GM23248 (cell line): ENCODE measurements at regions not wholly inside any gene's neighbourhood (a gene's known extent, or its start where the extent isn't known, plus 50 kb on each side); places are given as distances from the start of the nearest gene placed in this dataset.

ENCODE experiments used
- EZH2 ChIP-seq: fragments of 200-600 bp; sonication (generic); IDR thresholded peaks from 2 replicates; pipeline ENCODE4 v1.6.1; 2018; ENCODE audit warnings: antibody characterized with exemption, mild to moderate bottlenecking; ENCODE audit not compliant: insufficient read depth, poor library complexity, severe bottlenecking
- EZH2phosphoT487 ChIP-seq: fragments of 200-600 bp; sonication (generic); IDR thresholded peaks from 2 replicates; pipeline ENCODE4 v1.6.1; 2018; ENCODE audit warnings: antibody characterized with exemption, moderate library complexity, mild to moderate bottlenecking, low read depth; ENCODE audit not compliant: insufficient read depth

- TF ChIP-seq EZH2 (no peak), EZH2phosphoT487 (no peak)
These were observed 111.1 kb upstream of the FMR1 start for GRCh38 chrX:147800663-147801062.
